SK-N-SH (cell line): ENCODE measurements at regions not wholly inside any gene's neighbourhood (a gene's known extent, or its start where the extent isn't known, plus 50 kb on each side); places are given as distances from the start of the nearest gene placed in this dataset.

ENCODE experiments used
- CTCF ChIP-seq: fragments of 200-600 bp; sonication (generic); IDR thresholded peaks from 2 replicates; pipeline ENCODE4 v1.6.1; 2017; ENCODE audit warnings: antibody characterized with exemption, mild to moderate bottlenecking, moderate library complexity
- GABPA ChIP-seq: IDR thresholded peaks from 2 replicates; pipeline ENCODE4 v1.4.0; 2012; ENCODE audit warnings: low read depth, mild to moderate bottlenecking
- JUND ChIP-seq: IDR thresholded peaks from 2 replicates; pipeline ENCODE4 v1.4.0; 2012
- NFIC ChIP-seq: IDR thresholded peaks from 2 replicates; pipeline ENCODE4 v1.4.0; 2012; ENCODE audit warnings: borderline replicate concordance
- POLR2AphosphoS5 ChIP-seq: IDR thresholded peaks from 2 replicates; pipeline ENCODE4 v1.6.1; 2012; ENCODE audit warnings: low read depth, low read length
- RCOR1 ChIP-seq: fragments of 150-350 bp; IDR thresholded peaks from 2 replicates; pipeline ENCODE4 v1.6.1; 2017; ENCODE audit warnings: antibody characterized with exemption, low read length
- REST ChIP-seq: IDR thresholded peaks from 2 replicates; pipeline ENCODE4 v1.6.1; 2012; ENCODE audit warnings: mild to moderate bottlenecking, low read depth, low read length, moderate library complexity
- TEAD4 ChIP-seq: IDR thresholded peaks from 2 replicates; pipeline ENCODE4 v1.4.0; 2012; ENCODE audit warnings: mild to moderate bottlenecking, borderline replicate concordance; ENCODE audit not compliant: insufficient read depth
- YY1 ChIP-seq: IDR thresholded peaks from 2 replicates; pipeline ENCODE4 v1.4.0; 2012; ENCODE audit warnings: low read depth, mild to moderate bottlenecking

DNA sequence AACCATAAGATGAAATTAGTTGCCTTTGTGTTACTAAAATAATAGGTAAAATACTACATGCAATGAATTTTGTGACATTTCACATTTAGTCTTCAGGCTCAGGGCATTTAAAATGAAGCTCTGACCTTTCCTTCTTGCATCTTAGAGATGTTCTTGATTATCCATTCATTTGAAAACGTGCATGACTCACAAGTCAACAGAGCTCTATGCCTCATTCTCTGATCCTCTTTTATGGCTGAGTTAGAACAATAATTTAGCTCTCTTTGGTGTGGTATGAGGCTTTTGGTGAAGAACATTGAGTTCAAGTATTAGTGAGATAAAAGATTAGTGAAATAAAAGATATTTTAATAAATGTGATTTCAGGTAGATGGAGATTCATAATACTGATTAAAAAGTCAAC lies 66.5 kb downstream of the TIGD2 start:
- no peak for TF ChIP-seq YY1
- TF ChIP-seq NFIC, result no peak
- no peak for TF ChIP-seq CTCF
- no peak for TF ChIP-seq POLR2AphosphoS5
- TF ChIP-seq TEAD4, result no peak
- TF ChIP-seq GABPA, result no peak
- no peak for TF ChIP-seq JUND
- TF ChIP-seq REST, result no peak
- TF ChIP-seq RCOR1, result no peak
